ENCODE measurements at regions not wholly inside any gene's neighbourhood (a gene's known extent, or its start where the extent isn't known, plus 50 kb on each side); places are given as distances from the start of the nearest gene placed in this dataset.

- ATAC-seq (ENCODE audit: low read depth) (no peak), DNase-seq (no peak)
- Mint-ChIP-seq H3K27me3 (no peaks in the 10 kb centered on the region), H3K36me3 (ENCODE audit: low read depth) (no peaks in the 10 kb centered on the region), H3K4me1 (no peaks in the 10 kb centered on the region), H3K9me3 (no peaks in the 10 kb centered on the region), H3K27ac (no peak overlapping the region), H3K4me3 (no peak overlapping the region)
- no peak for TF ChIP-seq CTCF (IDR thresholded peaks at IDR 0.05)
- CTCF ChIA-PET = no interaction called here
- POLR2A ChIA-PET = no interaction called here
- intact Hi-C loops (cut with micrococcal nuclease) = no loop called here
These were observed 929.7 kb downstream of the PCDH7 start for GRCh38 chr4:31649878-31650277.

- Mint-ChIP-seq H3K4me1 (no peaks in the 10 kb centered on the region), H3K27me3 (no peaks in the 10 kb centered on the region), H3K27ac (no peak overlapping the region), H3K9me3 (no peaks in the 10 kb centered on the region), H3K36me3 (ENCODE audit: low read depth) (no peaks in the 10 kb centered on the region), H3K4me3 (no peak overlapping the region)
- POLR2A ChIA-PET = no interaction called here
- CTCF ChIA-PET = no interaction called here
- intact Hi-C loops (cut with micrococcal nuclease) = no loop called here
- ATAC-seq (ENCODE audit: low read depth) (no peak), DNase-seq (no peak)
- TF ChIP-seq CTCF (IDR thresholded peaks at IDR 0.05) = no peak
These were observed 931.4 kb downstream of the PCDH7 start for GRCh38 chr4:31651541-31651940.

GRCh38 chr4:31655328-31655727 is 935.2 kb downstream of the PCDH7 start:
- intact Hi-C loops (cut with micrococcal nuclease) = no loop called here

GRCh38 chr4:31657859-31658570 is 937.8 kb downstream of the PCDH7 start:
- no peaks in the 10 kb centered on the region for H3K27me3 Mint-ChIP-seq
- ATAC-seq (ENCODE audit: low read depth) = no peak
- intact Hi-C loops (cut with micrococcal nuclease) = no loop called here

More at GRCh38 chr4:31655328-31655727, 935.2 kb downstream of the PCDH7 start:
- H3K9me3 Mint-ChIP-seq = no peaks in the 10 kb centered on the region
- ATAC-seq (ENCODE audit: low read depth) (no peak), DNase-seq (no peak)
- no peaks in the 10 kb centered on the region for H3K4me1 Mint-ChIP-seq
- ChIA-PET POLR2A (no interaction called here), CTCF (no interaction called here)
- H3K27ac Mint-ChIP-seq = no peak overlapping the region
- no peaks in the 10 kb centered on the region for H3K27me3 Mint-ChIP-seq
- no peaks in the 10 kb centered on the region for H3K36me3 Mint-ChIP-seq (ENCODE audit: low read depth)
- H3K4me3 Mint-ChIP-seq = no peak overlapping the region
- TF ChIP-seq CTCF (IDR thresholded peaks at IDR 0.05) = no peak

GRCh38 chr4:31660916-31661315 is 940.7 kb downstream of the PCDH7 start:
- ChIA-PET CTCF (interaction anchor here (0.6 kb wide), 1 partner anchor 418 kb away, joined by 4 read pairs; no protein-coding TSS in a partner anchor), POLR2A (interaction anchor here (0.6 kb wide), 1 partner anchor 195 kb away, joined by 4 read pairs; no protein-coding TSS in a partner anchor)
- DNase-seq (no peak), ATAC-seq (ENCODE audit: low read depth) (no peak)
- H3K4me3 Mint-ChIP-seq = no peak overlapping the region
- TF ChIP-seq CTCF (IDR thresholded peaks at IDR 0.05) = no peak
- intact Hi-C loops (cut with micrococcal nuclease) = no loop called here
- no peak overlapping the region for H3K27ac Mint-ChIP-seq
- H3K27me3 Mint-ChIP-seq = no peaks in the 10 kb centered on the region
- H3K9me3 Mint-ChIP-seq = no peaks in the 10 kb centered on the region
- no peaks in the 10 kb centered on the region for H3K36me3 Mint-ChIP-seq (ENCODE audit: low read depth)
- H3K4me1 Mint-ChIP-seq = no peaks in the 10 kb centered on the region

More at GRCh38 chr4:31657859-31658570, 937.8 kb downstream of the PCDH7 start:
- no peak for TF ChIP-seq CTCF (IDR thresholded peaks at IDR 0.05)
- DNase-seq = no peak
- ChIA-PET POLR2A (no interaction called here), CTCF (no interaction called here)
- H3K4me1 Mint-ChIP-seq = no peaks in the 10 kb centered on the region
- H3K9me3 Mint-ChIP-seq = no peaks in the 10 kb centered on the region
- H3K36me3 Mint-ChIP-seq (ENCODE audit: low read depth) = no peaks in the 10 kb centered on the region
- H3K27ac Mint-ChIP-seq = no peak overlapping the region
- no peak overlapping the region for H3K4me3 Mint-ChIP-seq

All from activated B cell treated with CpG ODN at 0.5 μM for 24 hours (primary cell).